ENCODE measurements at regions not wholly inside any gene's neighbourhood (a gene's known extent, or its start where the extent isn't known, plus 50 kb on each side); places are given as distances from the start of the nearest gene placed in this dataset.

- H3K9me3 ChIP-seq: no peaks in the 10 kb centered on the region
- no peaks in the 10 kb centered on the region for H3K36me3 ChIP-seq
- no peak for DNase-seq (ENCODE audit: extremely low spot score)
- TF ChIP-seq CTCF (IDR thresholded peaks at IDR 0.05) (no peak), POLR2AphosphoS5 (IDR thresholded peaks at IDR 0.05) (no peak), EP300 (IDR thresholded peaks at IDR 0.05) (no peak), POLR2A (IDR thresholded peaks at IDR 0.05; ENCODE audit: low read depth) (no peak)
- 96% methylated on average over 4 of the region's 4 CpGs for WGBS
- intact Hi-C loops (cut with DNase I): no loop called here
- H3K4me3 ChIP-seq: no peak overlapping the region
- H3K27me3 ChIP-seq: no peaks in the 10 kb centered on the region
- H3K4me1 ChIP-seq: peaks cover 0 to 23% (median 18%) of the 10 kb centered on the region in 4 donors
- H3K27ac ChIP-seq (replicated peaks in 1 of 4): no peak overlapping the region
Observed at GRCh38 chr1:94646141-94646643, 104.6 kb upstream of the F3 start.

- intact Hi-C loops (cut with DNase I): no loop called here
- peaks cover 0 to 3% (median 0%) of the 10 kb centered on the region in 4 donors for H3K9me3 ChIP-seq
- no peaks in the 10 kb centered on the region for H3K27me3 ChIP-seq
- 95% methylated on average over 5 of the region's 5 CpGs for WGBS
- no peak for DNase-seq (ENCODE audit: extremely low spot score)
- TF ChIP-seq POLR2A (IDR thresholded peaks at IDR 0.05; ENCODE audit: low read depth): no peak
- TF ChIP-seq CTCF (IDR thresholded peaks at IDR 0.05): no peak
- no peak for TF ChIP-seq POLR2AphosphoS5 (IDR thresholded peaks at IDR 0.05)
- no peak for TF ChIP-seq EP300 (IDR thresholded peaks at IDR 0.05)
- H3K36me3 ChIP-seq: no peaks in the 10 kb centered on the region
- H3K4me1 ChIP-seq: peaks cover 0 to 17% (median 16%) of the 10 kb centered on the region in 4 donors
- no peak overlapping the region for H3K27ac ChIP-seq (replicated peaks in 1 of 4)
- no peak overlapping the region for H3K4me3 ChIP-seq
Observed at GRCh38 chr1:94644352-94644751, 102.8 kb upstream of the F3 start.

- intact Hi-C loops (cut with DNase I): no loop called here
- WGBS: 98% methylated on average over 7 of the region's 7 CpGs
- Histone ChIP-seq H3K27ac (replicated peaks in 1 of 4) (no peak overlapping the region), H3K9me3 (peaks cover 0 to 3% (median 0%) of the 10 kb centered on the region in 4 donors), H3K27me3 (no peaks in the 10 kb centered on the region), H3K36me3 (no peaks in the 10 kb centered on the region), H3K4me3 (no peak overlapping the region), H3K4me1 (peaks cover 0 to 16% (median 13%) of the 10 kb centered on the region in 4 donors)
- no peak for TF ChIP-seq POLR2AphosphoS5 (IDR thresholded peaks at IDR 0.05)
- TF ChIP-seq EP300 (IDR thresholded peaks at IDR 0.05): no peak
- no peak for TF ChIP-seq CTCF (IDR thresholded peaks at IDR 0.05)
- TF ChIP-seq POLR2A (IDR thresholded peaks at IDR 0.05; ENCODE audit: low read depth): no peak
- DNase-seq (ENCODE audit: extremely low spot score): no peak
Observed at GRCh38 chr1:94643819-94644218, 102.3 kb upstream of the F3 start.

GRCh38 chr1:94642617-94643321, 101.2 kb upstream of the F3 start:
- Histone ChIP-seq H3K36me3 (no peaks in the 10 kb centered on the region), H3K27me3 (no peaks in the 10 kb centered on the region), H3K27ac (replicated peaks in 1 of 4) (no peak overlapping the region), H3K9me3 (peaks cover 0 to 3% (median 0%) of the 10 kb centered on the region in 4 donors), H3K4me1 (peaks cover 0 to 5% (median 3%) of the 10 kb centered on the region in 4 donors), H3K4me3 (no peak overlapping the region)
- TF ChIP-seq EP300 (IDR thresholded peaks at IDR 0.05) (no peak), CTCF (IDR thresholded peaks at IDR 0.05) (no peak), POLR2AphosphoS5 (IDR thresholded peaks at IDR 0.05) (no peak), POLR2A (IDR thresholded peaks at IDR 0.05; ENCODE audit: low read depth) (no peak)
- no peak for DNase-seq (ENCODE audit: extremely low spot score)
- WGBS: 74% methylated on average over 6 of the region's 6 CpGs
- intact Hi-C loops (cut with DNase I): no loop called here
